Astrocyte (in vitro differentiated cells and primary cell): ENCODE measurements at regions not wholly inside any gene's neighbourhood (a gene's known extent, or its start where the extent isn't known, plus 50 kb on each side); places are given as distances from the start of the nearest gene placed in this dataset.
A peak's percentile ranks its signal among the peaks of the same experiment; 100 is the strongest.

Source experiments
- DNase-seq: peaks from one replicate; pipeline ENCODE4 v3.0.0-alpha.2; 2010; ENCODE audit warnings: low read depth
- FAIRE-seq: peaks from 2 replicates; lab custom pipeline; 2011; peaks lifted over from hg19 to GRCh38; lab: Jason Lieb, UNC
- H2AFZ ChIP-seq: 2 replicates; pipeline ENCODE4 v1.6.0; 2012; ENCODE audit warnings: low read depth, low read length, inconsistent platforms
- H3K27ac ChIP-seq: 2 replicates; pipeline ENCODE4 v1.5.1; 2011; ENCODE audit warnings: low read depth, low read length, inconsistent platforms
- H3K27me3 ChIP-seq: 2 replicates; pipeline ENCODE4 v1.6.0; 2011; ENCODE audit warnings: low read length, inconsistent platforms; ENCODE audit not compliant: insufficient read depth
- H3K36me3 ChIP-seq: 2 replicates; pipeline ENCODE4 v1.5.1; 2011; ENCODE audit warnings: low read length, inconsistent platforms; ENCODE audit not compliant: insufficient read depth
- H3K4me1 ChIP-seq: 2 replicates; pipeline ENCODE4 v1.5.1; 2011; ENCODE audit warnings: low read length, inconsistent platforms; ENCODE audit not compliant: insufficient read depth
- H3K4me2 ChIP-seq: 2 replicates; pipeline ENCODE4 v1.6.0; 2012; ENCODE audit warnings: low read length, inconsistent platforms
- H3K4me3 ChIP-seq: 2 replicates; pipeline ENCODE4 v1.5.1; 2011; ENCODE audit warnings: low read depth, mild to moderate bottlenecking, low read length, inconsistent platforms; ENCODE audit not compliant: insufficient read depth
- H3K79me2 ChIP-seq: 2 replicates; pipeline ENCODE4 v1.6.0; 2012; ENCODE audit warnings: mild to moderate bottlenecking, low read length, inconsistent platforms; ENCODE audit not compliant: insufficient read depth
- H3K9ac ChIP-seq: 2 replicates; pipeline ENCODE4 v1.6.0; 2012; ENCODE audit warnings: mild to moderate bottlenecking, low read length, inconsistent platforms
- H3K9me3 ChIP-seq: 2 replicates; pipeline ENCODE4 v1.5.1; 2012; ENCODE audit warnings: low read depth, mild to moderate bottlenecking, low read length, inconsistent platforms; ENCODE audit not compliant: insufficient read depth
- H4K20me1 ChIP-seq: 2 replicates; pipeline ENCODE4 v1.6.0; 2012; ENCODE audit warnings: low read length, inconsistent platforms; ENCODE audit not compliant: insufficient read depth
- H3K27ac Mint-ChIP-seq: one replicate; pipeline ENCODE4 v1.8.0; 2021; ENCODE audit warnings: mild to moderate bottlenecking, mixed read lengths; ENCODE audit not compliant: unreplicated experiment
- H3K27me3 Mint-ChIP-seq: one replicate; pipeline ENCODE4 v1.8.0; 2021; ENCODE audit warnings: low read depth, mixed read lengths; ENCODE audit not compliant: unreplicated experiment
- H3K36me3 Mint-ChIP-seq: one replicate; pipeline ENCODE4 v1.8.0; 2021; ENCODE audit warnings: low read depth, mixed read lengths; ENCODE audit not compliant: unreplicated experiment
- H3K4me1 Mint-ChIP-seq: one replicate; pipeline ENCODE4 v1.8.0; 2021; ENCODE audit warnings: low read depth, mixed read lengths; ENCODE audit not compliant: unreplicated experiment
- H3K4me3 Mint-ChIP-seq: one replicate; pipeline ENCODE4 v1.8.0; 2021; ENCODE audit warnings: mild to moderate bottlenecking, moderate library complexity, mixed read lengths; ENCODE audit not compliant: unreplicated experiment
- H3K9me3 Mint-ChIP-seq: one replicate; pipeline ENCODE4 v1.8.0; 2021; ENCODE audit warnings: mild to moderate bottlenecking, mixed read lengths; ENCODE audit not compliant: unreplicated experiment
- CTCF ChIP-seq: IDR thresholded peaks from 2 replicates; pipeline ENCODE4 v1.5.1; 2011; ENCODE audit warnings: low read depth, mild to moderate bottlenecking, inconsistent platforms, low read length, moderate library complexity; ENCODE audit not compliant: insufficient read depth
- EZH2 ChIP-seq: IDR thresholded peaks from 2 replicates; pipeline ENCODE4 v1.6.1; 2012; ENCODE audit warnings: mild to moderate bottlenecking, low read length, inconsistent platforms; ENCODE audit not compliant: insufficient read depth

DNA sequence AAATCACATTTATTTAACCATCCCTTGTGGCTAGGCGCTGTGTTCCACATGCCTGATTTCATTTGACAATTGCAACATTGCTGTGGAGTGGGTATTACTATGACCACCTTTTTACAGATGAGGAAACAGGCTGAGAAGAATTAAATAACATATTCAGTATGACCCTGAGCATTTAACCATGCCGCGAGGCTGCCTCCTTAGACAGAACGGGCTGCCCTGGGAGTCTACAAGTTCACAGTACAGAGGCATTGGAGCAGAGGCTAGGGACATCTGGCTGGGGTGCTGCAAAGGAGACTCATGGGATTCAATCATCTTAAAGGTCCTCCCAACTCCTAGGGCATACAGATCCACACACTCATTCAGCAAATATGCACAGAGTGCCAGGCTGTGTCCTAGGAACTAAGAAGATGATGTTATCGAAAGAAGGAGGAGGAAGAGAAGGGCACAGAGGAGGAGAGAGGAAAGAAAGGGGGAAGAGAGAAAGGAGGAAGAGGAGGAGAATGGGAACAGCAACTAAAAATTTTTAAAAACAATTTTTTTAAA is 164.7 kb upstream of the CCND2 start:
- Histone ChIP-seq H3K27me3 (no peaks in the 10 kb centered on the region), H4K20me1 (no peaks in the 10 kb centered on the region), H3K4me2 (no peak overlapping the region), H3K9ac (no peak overlapping the region), H3K4me1 (no peaks in the 10 kb centered on the region), H3K36me3 (no peaks in the 10 kb centered on the region), H3K4me3 (no peak overlapping the region), H3K9me3 (no peaks in the 10 kb centered on the region), H2AFZ (no peak overlapping the region), H3K27ac (no peak overlapping the region), H3K79me2 (no peaks in the 10 kb centered on the region)
- FAIRE-seq: no peak
- no peak for DNase-seq
- H3K36me3 Mint-ChIP-seq: no peaks in the 10 kb centered on the region
- H3K9me3 Mint-ChIP-seq: no peaks in the 10 kb centered on the region
- H3K27me3 Mint-ChIP-seq: peaks cover 14% of the 10 kb centered on the region
- peaks cover 17% of the 10 kb centered on the region for H3K4me1 Mint-ChIP-seq
- no peak overlapping the region for H3K4me3 Mint-ChIP-seq
- H3K27ac Mint-ChIP-seq: no peak overlapping the region
- TF ChIP-seq CTCF (no peak), EZH2 (no peak)

GRCh38 chr12:4107911-4108697 is 165.5 kb upstream of the CCND2 start:
- TF ChIP-seq EZH2 (no peak), CTCF (no peak)
- H3K4me2 ChIP-seq: no peak overlapping the region
- no peak overlapping the region for H3K4me3 ChIP-seq
- no peak for FAIRE-seq
- H3K9ac ChIP-seq: no peak overlapping the region
- H3K27me3 Mint-ChIP-seq: peaks cover 15% of the 10 kb centered on the region
- H3K4me1 ChIP-seq: no peaks in the 10 kb centered on the region
- H3K79me2 ChIP-seq: no peaks in the 10 kb centered on the region
- no peak for DNase-seq
- no peaks in the 10 kb centered on the region for H4K20me1 ChIP-seq
- no peak overlapping the region for H3K4me3 Mint-ChIP-seq
- no peaks in the 10 kb centered on the region for H3K36me3 Mint-ChIP-seq
- H3K27ac Mint-ChIP-seq: no peak overlapping the region
- no peak overlapping the region for H3K27ac ChIP-seq
- H3K27me3 ChIP-seq: no peaks in the 10 kb centered on the region
- no peaks in the 10 kb centered on the region for H3K9me3 ChIP-seq
- no peaks in the 10 kb centered on the region for H3K9me3 Mint-ChIP-seq
- no peaks in the 10 kb centered on the region for H3K36me3 ChIP-seq
- peaks cover 14% of the 10 kb centered on the region for H3K4me1 Mint-ChIP-seq
- no peak overlapping the region for H2AFZ ChIP-seq

DNA sequence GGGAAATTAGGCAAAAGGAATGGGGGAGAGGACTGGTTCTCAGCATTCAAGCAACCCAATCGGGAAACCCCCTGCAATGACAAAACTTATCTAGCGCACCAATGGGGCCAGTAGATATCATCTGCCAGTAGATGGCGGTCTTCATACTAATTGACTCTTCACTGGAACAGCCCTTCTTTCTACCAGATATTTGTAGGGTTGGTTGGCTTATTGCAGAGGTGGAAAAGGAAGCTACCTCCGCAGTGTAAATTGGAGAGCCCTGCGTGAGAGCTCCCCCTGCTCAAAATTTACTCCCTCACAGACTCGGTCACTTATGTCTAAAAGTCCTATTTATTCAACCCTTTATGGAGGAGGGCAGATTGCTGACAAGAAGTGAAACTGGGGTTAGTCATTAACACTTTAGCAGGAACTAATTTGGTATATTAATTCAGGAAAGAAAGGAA is 166.1 kb upstream of the CCND2 start:
- Mint-ChIP-seq H3K9me3 (no peaks in the 10 kb centered on the region), H3K27ac (no peak overlapping the region), H3K36me3 (no peaks in the 10 kb centered on the region), H3K27me3 (peaks cover 15% of the 10 kb centered on the region), H3K4me3 (peak overlapping the region; percentile 24), H3K4me1 (peaks cover 7% of the 10 kb centered on the region)
- H3K9ac ChIP-seq: no peak overlapping the region
- H3K79me2 ChIP-seq: no peaks in the 10 kb centered on the region
- H3K36me3 ChIP-seq: no peaks in the 10 kb centered on the region
- no peak for FAIRE-seq
- no peaks in the 10 kb centered on the region for H3K27me3 ChIP-seq
- no peak overlapping the region for H3K4me2 ChIP-seq
- TF ChIP-seq CTCF: peak; percentile 43
- TF ChIP-seq EZH2: no peak
- H3K9me3 ChIP-seq: no peaks in the 10 kb centered on the region
- H3K27ac ChIP-seq: no peak overlapping the region
- no peaks in the 10 kb centered on the region for H3K4me1 ChIP-seq
- no peak for DNase-seq
- H2AFZ ChIP-seq: no peak overlapping the region
- no peaks in the 10 kb centered on the region for H4K20me1 ChIP-seq
- no peak overlapping the region for H3K4me3 ChIP-seq
